Activated T-helper 17 cell treated with anti-CD3 and anti-CD28 coated beads, Interleukin-2, amount 50 U/mL, for 72 hours (primary cell): ENCODE measurements at regions not wholly inside any gene's neighbourhood (a gene's known extent, or its start where the extent isn't known, plus 50 kb on each side); places are given as distances from the start of the nearest gene placed in this dataset.
"Not testable (repeated sequence)": the region's sequence is repeated elsewhere in the genome, so short reads cannot be mapped to it uniquely, and the experiment has no call there.

Source experiments
- ATAC-seq: fragments of 150-1000 bp; cut with Tn5 transposase; replicated peaks from 2 replicates; pipeline ENCODE4 v1.10.0; 2021; ENCODE audit warnings: mild to moderate bottlenecking, moderate library complexity
- H3K27ac Mint-ChIP-seq: one replicate; pipeline ENCODE4 v1.8.0; 2022; ENCODE audit warnings: mixed read lengths
- H3K27me3 Mint-ChIP-seq: one replicate; pipeline ENCODE4 v1.8.0; 2022; ENCODE audit warnings: mixed read lengths
- H3K36me3 Mint-ChIP-seq: one replicate; pipeline ENCODE4 v1.8.0; 2022; ENCODE audit warnings: low read depth, mild to moderate bottlenecking, mixed read lengths
- H3K4me1 Mint-ChIP-seq: one replicate; pipeline ENCODE4 v1.8.0; 2022; ENCODE audit warnings: mixed read lengths
- H3K4me3 Mint-ChIP-seq: one replicate; pipeline ENCODE4 v1.8.0; 2022; ENCODE audit warnings: mild to moderate bottlenecking, mixed read lengths
- H3K9me3 Mint-ChIP-seq: one replicate; pipeline ENCODE4 v1.8.0; 2022; ENCODE audit warnings: mixed read lengths

DNA sequence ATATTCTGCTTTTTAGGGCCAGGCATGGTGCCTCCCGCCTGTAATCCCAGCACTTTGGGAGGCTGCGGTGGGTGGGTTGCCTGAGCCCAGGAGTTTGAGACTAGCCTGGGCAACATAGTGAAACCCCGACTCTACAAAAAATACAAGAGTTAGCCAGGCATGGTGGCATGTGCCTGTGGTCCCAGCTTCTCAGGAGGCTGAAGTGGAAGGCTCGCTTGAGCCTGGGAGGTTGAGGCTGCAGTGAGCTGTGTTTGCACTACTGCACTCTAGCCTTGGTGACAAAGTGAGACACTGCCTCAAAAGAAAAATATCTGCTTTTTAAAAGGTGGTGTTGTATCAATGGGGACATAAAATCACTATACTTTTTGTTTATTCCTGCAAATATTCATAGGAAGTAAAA, 112.8 kb downstream of the C3orf38 start:
- no peaks in the 10 kb centered on the region for H3K9me3 Mint-ChIP-seq
- H3K27ac Mint-ChIP-seq = no peak overlapping the region
- ATAC-seq = peak; percentile 35
- H3K27me3 Mint-ChIP-seq = no peaks in the 10 kb centered on the region
- no peaks in the 10 kb centered on the region for H3K4me1 Mint-ChIP-seq
- no peaks in the 10 kb centered on the region for H3K36me3 Mint-ChIP-seq
- no peak overlapping the region for H3K4me3 Mint-ChIP-seq

DNA sequence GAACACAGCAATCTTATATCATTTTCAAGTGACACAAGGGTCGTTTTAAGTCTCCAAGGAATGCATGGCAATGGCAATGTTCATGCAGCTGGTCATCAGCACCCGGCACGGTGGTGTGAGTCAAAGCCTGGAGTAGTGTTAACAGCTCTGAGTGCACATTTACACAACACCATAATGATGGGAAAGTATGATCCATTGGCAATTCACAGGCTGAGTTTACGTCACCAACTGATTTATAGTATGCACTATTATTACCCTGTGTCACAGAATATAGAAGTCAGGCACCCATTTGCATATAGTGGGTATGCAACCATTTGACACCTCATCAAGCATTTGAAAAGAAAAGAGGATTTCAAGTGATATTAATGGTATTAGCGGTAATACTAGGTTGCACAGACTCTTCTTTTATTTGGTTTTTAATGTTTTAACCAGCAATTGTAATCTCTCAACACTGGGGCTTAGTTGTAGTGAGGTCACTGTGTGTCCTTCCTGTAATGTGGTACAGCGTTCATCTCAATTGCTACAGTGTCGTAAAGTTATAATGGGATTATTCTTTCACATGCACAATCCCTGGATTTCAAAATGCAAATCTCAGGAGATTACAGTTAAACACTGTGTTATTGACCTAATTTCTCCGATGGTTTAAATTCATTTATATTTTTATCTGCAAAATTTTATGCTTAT, 113.8 kb downstream of the C3orf38 start:
- H3K4me3 Mint-ChIP-seq = no peak overlapping the region
- H3K27ac Mint-ChIP-seq = no peak overlapping the region
- no peaks in the 10 kb centered on the region for H3K36me3 Mint-ChIP-seq
- H3K27me3 Mint-ChIP-seq = no peaks in the 10 kb centered on the region
- no peaks in the 10 kb centered on the region for H3K9me3 Mint-ChIP-seq
- H3K4me1 Mint-ChIP-seq = no peaks in the 10 kb centered on the region
- ATAC-seq = no peak

DNA sequence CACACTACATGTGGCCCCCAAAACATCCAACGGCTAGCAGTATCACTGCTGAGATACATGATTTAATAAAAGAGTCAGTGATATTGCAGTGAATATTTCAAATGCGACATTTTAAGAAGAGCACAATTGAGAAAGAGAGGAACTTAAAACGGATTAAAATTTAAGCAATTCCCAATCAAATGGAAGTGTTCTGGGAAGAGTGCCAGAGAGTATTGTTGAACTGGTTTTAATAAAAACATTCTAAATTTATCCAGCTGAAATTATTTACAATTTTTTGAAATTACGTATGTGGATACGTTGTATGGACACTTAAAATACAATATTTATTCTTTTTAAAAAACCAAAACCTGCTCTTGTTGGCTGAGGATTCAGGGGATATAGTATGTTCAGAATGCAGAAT, 117.7 kb downstream of the C3orf38 start:
- H3K36me3 Mint-ChIP-seq = no peaks in the 10 kb centered on the region
- no peaks in the 10 kb centered on the region for H3K9me3 Mint-ChIP-seq
- no peak for ATAC-seq
- no peaks in the 10 kb centered on the region for H3K4me1 Mint-ChIP-seq
- H3K27me3 Mint-ChIP-seq = no peaks in the 10 kb centered on the region
- H3K4me3 Mint-ChIP-seq = no peak overlapping the region
- H3K27ac Mint-ChIP-seq = no peak overlapping the region

DNA sequence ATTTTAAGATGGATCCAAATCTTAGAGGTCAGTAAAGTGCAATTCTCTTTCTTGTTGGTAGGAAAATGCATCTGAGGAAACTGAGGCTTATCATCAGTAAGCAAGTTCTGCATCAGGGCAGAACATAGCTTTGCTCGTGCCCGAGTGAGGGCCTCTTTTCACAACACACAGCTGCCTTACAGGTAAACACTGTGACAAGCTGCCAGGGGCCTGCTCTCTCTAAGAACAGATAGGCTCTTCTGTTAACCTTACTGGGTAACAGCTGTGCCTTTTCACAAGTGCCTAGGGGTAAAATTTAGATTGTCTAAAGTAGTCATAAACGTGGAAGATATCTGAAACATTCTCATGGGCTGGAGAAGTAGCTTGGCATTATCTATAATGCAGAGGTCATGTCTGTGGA, 118.1 kb downstream of the C3orf38 start:
- Mint-ChIP-seq H3K4me1 (no peaks in the 10 kb centered on the region), H3K36me3 (no peaks in the 10 kb centered on the region), H3K27ac (no peak overlapping the region), H3K4me3 (no peak overlapping the region), H3K9me3 (no peaks in the 10 kb centered on the region), H3K27me3 (no peaks in the 10 kb centered on the region)
- ATAC-seq = no peak

DNA sequence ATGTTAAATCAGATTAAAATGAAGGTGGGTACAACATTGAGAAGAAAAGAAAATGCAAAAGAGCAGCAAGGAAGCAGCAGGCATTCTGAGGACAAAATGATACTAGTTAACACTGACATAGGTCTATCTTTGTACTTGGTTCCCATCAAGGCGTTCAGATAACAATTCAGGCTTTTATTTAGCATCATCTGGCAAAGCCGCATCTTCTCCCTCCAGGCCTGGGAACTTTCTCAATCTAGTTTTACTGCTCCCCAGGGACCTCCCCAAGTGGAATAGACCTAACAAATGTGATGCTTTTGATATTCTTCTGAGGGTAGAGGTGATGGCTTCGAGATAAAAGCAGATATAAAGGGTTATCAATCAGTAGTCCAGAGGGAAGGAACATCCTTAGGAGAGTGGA, 130.6 kb downstream of the C3orf38 start:
- H3K4me3 Mint-ChIP-seq = no peak overlapping the region
- no peak overlapping the region for H3K27ac Mint-ChIP-seq
- H3K9me3 Mint-ChIP-seq = no peaks in the 10 kb centered on the region
- H3K4me1 Mint-ChIP-seq = no peaks in the 10 kb centered on the region
- no peaks in the 10 kb centered on the region for H3K27me3 Mint-ChIP-seq
- ATAC-seq = no peak
- no peaks in the 10 kb centered on the region for H3K36me3 Mint-ChIP-seq

DNA sequence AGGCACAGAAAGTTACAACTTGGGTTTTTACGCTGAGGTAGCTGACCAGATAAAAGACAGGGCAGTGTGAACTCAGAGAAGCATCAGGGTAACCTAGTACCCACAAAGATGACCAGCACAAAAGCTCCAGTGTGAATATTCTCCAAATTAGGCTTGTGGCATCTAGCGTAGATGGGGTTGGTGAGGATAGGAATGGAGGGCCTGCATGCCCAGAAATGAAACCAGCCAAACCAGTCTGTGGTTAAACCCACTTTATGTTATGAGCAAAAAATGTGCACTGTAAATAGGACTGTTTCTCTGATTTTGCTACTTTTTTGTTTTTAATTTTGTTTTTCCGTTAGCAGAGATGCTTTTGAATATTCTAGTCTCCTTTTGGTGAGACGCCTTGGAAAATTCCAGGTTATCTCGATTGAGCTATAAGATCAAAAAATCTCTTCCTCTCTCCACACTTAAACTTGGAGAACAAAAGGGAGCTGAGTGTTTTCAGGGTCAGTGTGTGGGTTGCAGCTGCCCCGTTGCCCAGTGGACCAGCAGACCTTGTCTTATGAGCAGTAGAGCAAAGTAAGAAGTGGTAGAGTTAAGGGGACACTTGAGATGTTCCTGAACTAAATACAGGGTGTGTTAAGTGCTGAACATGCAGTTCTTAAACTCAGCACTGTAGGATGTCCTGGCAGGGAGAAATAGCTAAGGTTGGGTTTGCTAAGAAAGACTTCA, 132.9 kb downstream of the C3orf38 start:
- Mint-ChIP-seq H3K27ac (no peak overlapping the region), H3K4me3 (no peak overlapping the region), H3K27me3 (no peaks in the 10 kb centered on the region), H3K4me1 (no peaks in the 10 kb centered on the region), H3K36me3 (no peaks in the 10 kb centered on the region), H3K9me3 (no peaks in the 10 kb centered on the region)
- no peak for ATAC-seq

DNA sequence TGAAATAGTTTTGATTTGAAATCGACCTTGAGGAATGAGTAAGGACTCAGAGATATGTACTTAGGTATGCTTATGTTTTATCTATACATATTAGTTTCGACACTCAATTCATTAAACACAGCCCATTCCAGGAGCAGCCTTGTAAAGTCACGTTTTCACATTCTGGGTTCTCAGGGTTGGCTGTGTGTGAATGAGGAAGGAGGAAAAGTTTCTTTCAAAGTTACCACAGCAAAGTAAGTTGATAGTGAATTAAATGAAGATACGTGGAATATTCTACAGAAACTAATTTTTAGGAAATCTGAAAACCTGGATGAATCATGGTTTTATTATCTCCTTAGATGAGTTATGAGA, 133.5 kb downstream of the C3orf38 start:
- no peak for ATAC-seq
- no peak overlapping the region for H3K4me3 Mint-ChIP-seq
- no peaks in the 10 kb centered on the region for H3K9me3 Mint-ChIP-seq
- no peaks in the 10 kb centered on the region for H3K36me3 Mint-ChIP-seq
- no peak overlapping the region for H3K27ac Mint-ChIP-seq
- H3K4me1 Mint-ChIP-seq = no peaks in the 10 kb centered on the region
- no peaks in the 10 kb centered on the region for H3K27me3 Mint-ChIP-seq

DNA sequence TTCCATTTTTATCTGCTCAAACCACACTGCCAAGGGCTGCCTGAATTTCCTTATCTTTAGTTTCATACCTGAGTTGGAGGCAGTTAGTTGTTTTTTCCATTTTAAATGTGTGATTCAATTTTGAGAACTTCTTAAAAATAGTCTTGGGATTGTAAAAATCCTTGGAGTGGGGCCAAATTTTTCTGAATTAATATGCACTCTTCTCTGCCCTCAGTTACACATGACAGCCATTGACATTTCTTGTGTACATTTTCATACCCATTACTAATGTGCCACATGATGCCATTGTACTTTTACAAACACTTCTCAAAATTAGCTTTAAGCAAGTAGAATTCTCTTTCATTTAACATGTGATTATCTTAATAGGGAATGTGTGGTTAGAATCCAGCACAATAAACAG, 141.7 kb downstream of the C3orf38 start:
- Mint-ChIP-seq H3K4me1 (no peaks in the 10 kb centered on the region), H3K27me3 (no peaks in the 10 kb centered on the region), H3K4me3 (no peak overlapping the region), H3K9me3 (no peaks in the 10 kb centered on the region), H3K27ac (no peak overlapping the region), H3K36me3 (no peaks in the 10 kb centered on the region)
- ATAC-seq = no peak

DNA sequence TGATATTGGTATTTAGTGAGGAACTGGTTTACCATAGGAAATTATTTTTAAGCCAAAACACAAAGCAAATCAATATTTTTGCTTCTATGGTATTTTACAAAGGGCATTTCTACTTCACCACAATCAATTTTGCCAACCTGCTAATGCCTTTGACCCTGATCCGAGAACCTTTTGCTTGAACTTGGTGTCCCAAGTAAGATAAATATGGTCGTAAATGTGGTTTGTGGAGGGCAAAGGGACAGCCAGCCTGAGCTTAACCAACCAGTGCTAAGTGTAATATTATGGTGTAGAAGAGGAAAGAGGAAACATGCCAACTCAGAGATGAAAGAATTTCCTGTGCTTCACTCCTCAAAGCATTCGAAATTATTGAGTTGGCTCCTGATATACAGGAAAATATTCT, 148.4 kb downstream of the C3orf38 start:
- no peaks in the 10 kb centered on the region for H3K27me3 Mint-ChIP-seq
- H3K4me3 Mint-ChIP-seq = no peak overlapping the region
- no peaks in the 10 kb centered on the region for H3K4me1 Mint-ChIP-seq
- H3K36me3 Mint-ChIP-seq = no peaks in the 10 kb centered on the region
- H3K9me3 Mint-ChIP-seq = peaks cover 3% of the 10 kb centered on the region
- no peak overlapping the region for H3K27ac Mint-ChIP-seq
- no peak for ATAC-seq

DNA sequence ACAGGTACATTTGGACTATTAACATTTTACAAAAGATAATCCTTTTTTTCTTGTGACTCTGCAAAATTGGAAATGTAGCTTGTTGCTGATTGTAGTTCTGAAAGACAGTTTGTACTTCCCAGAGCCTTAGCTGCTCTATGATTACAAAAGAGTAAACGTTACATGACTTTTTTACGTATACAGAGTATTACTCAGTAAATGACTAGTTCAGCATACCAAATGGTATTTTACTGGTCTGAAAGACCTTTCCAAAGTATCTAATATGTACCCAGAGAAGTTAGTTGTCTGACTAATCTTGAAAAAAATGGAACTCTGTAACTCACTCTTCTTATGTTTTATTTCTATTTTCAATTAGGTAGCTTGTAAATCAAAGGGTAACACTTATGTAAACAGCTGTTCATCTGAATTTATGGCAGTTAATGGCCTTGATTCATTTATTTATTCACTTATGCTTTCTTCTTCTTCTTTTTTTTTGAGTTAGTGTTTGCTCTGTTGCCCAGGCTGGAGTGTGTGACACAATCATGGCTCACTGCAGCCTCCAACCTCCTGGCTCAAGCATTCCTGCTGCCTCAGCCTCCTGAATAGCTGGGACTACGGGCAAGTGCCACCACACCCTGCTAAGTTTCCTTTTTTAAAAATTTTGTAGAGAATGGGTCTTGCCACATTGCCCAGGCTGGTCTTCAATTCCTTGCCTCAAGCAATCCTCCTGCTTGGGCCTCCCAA, 151.7 kb downstream of the C3orf38 start:
- Mint-ChIP-seq H3K4me3 (no peak overlapping the region), H3K4me1 (no peaks in the 10 kb centered on the region), H3K9me3 (peaks cover 3% of the 10 kb centered on the region), H3K27me3 (no peaks in the 10 kb centered on the region), H3K36me3 (no peaks in the 10 kb centered on the region), H3K27ac (no peak overlapping the region)
- ATAC-seq = no peak

DNA sequence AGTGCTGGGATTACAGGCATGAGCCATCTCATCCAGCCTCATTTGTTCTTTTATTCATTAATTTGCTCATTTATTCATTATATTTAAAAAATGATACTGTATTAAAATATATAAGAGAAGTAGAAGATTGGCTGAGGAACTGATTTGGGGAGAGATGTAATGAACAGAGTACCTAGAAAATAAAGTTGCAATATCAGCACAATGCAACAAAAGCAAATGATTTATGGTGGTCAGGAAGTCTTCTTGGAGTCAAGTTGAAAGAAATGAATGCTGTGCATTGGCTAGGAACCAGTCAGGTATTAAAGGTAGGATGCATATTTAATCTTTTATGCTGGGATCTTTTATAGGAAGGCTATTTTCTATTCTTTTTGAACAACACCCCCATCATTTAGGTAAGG, 152.2 kb downstream of the C3orf38 start:
- Mint-ChIP-seq H3K4me3 (no peak overlapping the region), H3K27ac (no peak overlapping the region), H3K4me1 (no peaks in the 10 kb centered on the region), H3K27me3 (no peaks in the 10 kb centered on the region), H3K9me3 (peaks cover 3% of the 10 kb centered on the region), H3K36me3 (no peaks in the 10 kb centered on the region)
- ATAC-seq = no peak

DNA sequence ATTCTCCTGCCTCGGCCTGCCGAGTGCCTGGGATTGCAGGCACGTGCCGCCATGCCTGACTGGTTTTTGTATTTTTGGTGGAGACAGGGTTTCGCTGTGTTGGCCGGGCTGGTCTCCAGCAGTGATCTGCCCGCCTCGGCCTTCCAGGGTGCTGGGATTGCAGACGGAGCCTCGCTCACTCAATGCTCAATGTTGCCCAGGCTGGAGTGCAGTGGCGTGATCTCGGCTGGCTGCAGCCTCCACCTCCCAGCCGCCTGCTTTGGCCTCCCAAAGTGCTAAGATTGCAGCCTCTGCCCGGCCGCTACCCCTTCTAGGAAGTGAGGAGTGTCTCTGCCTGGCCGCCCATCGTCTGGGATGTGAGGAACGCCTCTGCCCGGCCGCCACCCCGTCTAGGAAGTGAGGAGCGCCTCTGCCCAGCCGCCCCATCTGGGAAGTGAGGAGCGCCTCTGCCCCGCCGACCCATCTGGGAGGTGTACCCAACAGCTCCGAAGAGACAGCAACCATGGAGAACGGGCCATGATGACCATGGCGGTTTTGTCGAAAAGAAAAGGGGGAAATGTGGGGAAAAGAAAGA, 153.7 kb downstream of the C3orf38 start:
- ATAC-seq, H3K27ac Mint-ChIP-seq, H3K36me3 Mint-ChIP-seq, H3K9me3 Mint-ChIP-seq, H3K4me3 Mint-ChIP-seq, H3K4me1 Mint-ChIP-seq, H3K27me3 Mint-ChIP-seq: not testable (repeated sequence)

DNA sequence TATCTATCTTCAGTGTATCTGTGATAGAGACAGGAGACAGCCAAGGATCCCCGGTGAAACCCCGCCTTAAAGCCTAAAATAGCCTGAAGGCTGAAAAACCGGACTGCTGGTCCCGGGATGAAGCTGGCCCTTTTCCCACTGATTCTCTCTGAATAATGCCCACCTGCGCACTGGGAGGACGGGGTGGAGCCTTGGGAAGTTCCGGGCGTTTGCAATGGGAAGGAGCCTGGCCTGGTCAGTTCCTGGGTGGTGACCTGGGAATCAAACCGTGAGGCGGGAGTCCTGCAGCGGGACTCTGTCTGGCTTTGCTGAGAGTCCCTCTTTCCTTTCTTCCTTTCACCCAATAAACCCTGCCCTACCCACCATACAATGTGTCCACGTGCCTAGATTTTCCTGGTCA, 157.9 kb downstream of the C3orf38 start:
- H3K9me3 Mint-ChIP-seq = no peaks in the 10 kb centered on the region
- no peaks in the 10 kb centered on the region for H3K36me3 Mint-ChIP-seq
- H3K27ac Mint-ChIP-seq = no peak overlapping the region
- ATAC-seq = no peak
- no peak overlapping the region for H3K4me3 Mint-ChIP-seq
- no peaks in the 10 kb centered on the region for H3K27me3 Mint-ChIP-seq
- no peaks in the 10 kb centered on the region for H3K4me1 Mint-ChIP-seq

DNA sequence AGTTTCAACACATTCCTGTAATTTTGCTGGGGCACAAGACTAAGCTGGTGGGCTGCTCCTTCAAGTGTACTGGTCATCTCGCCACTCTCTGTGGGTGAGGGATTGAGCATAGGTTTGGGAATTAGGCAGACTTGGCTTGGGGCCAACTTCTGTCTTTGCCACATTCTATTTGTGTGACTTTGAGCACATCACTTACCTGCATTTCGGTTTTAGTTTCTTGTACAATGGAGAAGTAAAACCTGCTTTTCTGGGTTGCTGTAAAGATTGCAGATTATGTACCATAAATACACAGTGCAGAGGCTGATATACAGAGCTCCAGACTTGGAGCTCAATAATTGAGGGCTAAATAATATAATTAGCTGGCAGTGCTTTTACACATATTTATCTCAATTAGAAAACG, 162.1 kb downstream of the C3orf38 start:
- Mint-ChIP-seq H3K9me3 (no peaks in the 10 kb centered on the region), H3K27ac (no peak overlapping the region), H3K4me1 (no peaks in the 10 kb centered on the region), H3K36me3 (no peaks in the 10 kb centered on the region), H3K4me3 (no peak overlapping the region), H3K27me3 (no peaks in the 10 kb centered on the region)
- no peak for ATAC-seq

DNA sequence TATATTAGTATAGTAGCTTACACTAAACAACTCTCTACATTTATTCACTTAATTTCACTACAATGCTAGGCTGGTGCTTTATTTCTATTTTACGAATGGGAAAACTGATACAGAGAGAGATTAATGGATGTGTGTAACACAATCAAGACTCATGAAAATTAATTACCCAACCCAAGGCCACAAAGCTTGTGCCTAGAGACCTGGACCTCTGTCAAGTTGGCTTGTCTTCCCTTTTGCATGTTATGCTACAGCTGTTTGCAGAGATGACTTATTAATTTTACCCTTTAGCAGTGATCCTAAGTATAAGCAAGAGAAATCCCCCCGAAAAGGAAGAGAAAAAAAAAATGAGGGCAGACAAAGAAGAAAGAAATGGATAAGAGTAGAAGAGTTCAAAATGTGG, 162.5 kb downstream of the C3orf38 start:
- H3K27ac Mint-ChIP-seq = no peak overlapping the region
- H3K4me3 Mint-ChIP-seq = no peak overlapping the region
- H3K27me3 Mint-ChIP-seq = no peaks in the 10 kb centered on the region
- no peaks in the 10 kb centered on the region for H3K9me3 Mint-ChIP-seq
- no peaks in the 10 kb centered on the region for H3K36me3 Mint-ChIP-seq
- no peaks in the 10 kb centered on the region for H3K4me1 Mint-ChIP-seq
- ATAC-seq = no peak
